Ovary (tissue), 7 donors: ENCODE measurements at regions not wholly inside any gene's neighbourhood (a gene's known extent, or its start where the extent isn't known, plus 50 kb on each side); places are given as distances from the start of the nearest gene placed in this dataset.

ENCODE experiments used
- DNase-seq, 5 donors: peaks; one replicate each; pipeline ENCODE4 v3.0.0-alpha.2; 2019 to 2020
- H3K27ac ChIP-seq, 2 donors: fragments of 200-600 bp; one replicate each; pipeline versions ENCODE4 v1.5.1 to v1.8.0; 2019 to 2022
- H3K27me3 ChIP-seq: fragments of 200-600 bp; one replicate; pipeline ENCODE4 v1.8.0; 2022
- H3K36me3 ChIP-seq: fragments of 200-600 bp; sonication (generic); one replicate; pipeline ENCODE4 v1.5.1; 2019
- H3K4me1 ChIP-seq: one replicate; pipeline ENCODE4 v1.8.1; 2013; ENCODE audit warnings: mild to moderate bottlenecking, moderate library complexity; ENCODE audit not compliant: insufficient read depth
- H3K4me3 ChIP-seq: fragments of 200-600 bp; sonication (generic); one replicate; pipeline ENCODE4 v1.5.1; 2017
- H3K9me3 ChIP-seq, 2 donors: fragments of 200-600 bp in 1 of 2; sonication (generic) in 1 of 2; one replicate each; pipeline versions ENCODE4 v1.5.1 to v1.8.1; 2013 to 2019; ENCODE audit warnings: mild to moderate bottlenecking in 1 of 2, moderate library complexity in 1 of 2
- EP300 ChIP-seq: sonication (generic); formaldehyde crosslinking; IDR thresholded peaks from one replicate; pipeline ENCODE4 v1.6.1; 2017; ENCODE audit warnings: antibody characterized with exemption
- POLR2A ChIP-seq: fragments of 450-650 bp; IDR thresholded peaks from one replicate; pipeline ENCODE4 v1.6.1; 2017; ENCODE audit warnings: antibody characterized with exemption, mild to moderate bottlenecking, moderate library complexity
- WGBS, 3 donors: extraction: QIAGEN DNeasy Blood & Tissue Kit in 1 of 3; methylation state at CpG; one replicate each; pipeline versions ENCODE4 v1.1.5 to v1.1.7; 2013 to 2017; 5-methylcytosine and 5-hydroxymethylcytosine counted together
- intact Hi-C, 4 donors: fragments of 100-400 bp; cut with DNase I; formaldehyde crosslinking; loops; one replicate each; pipeline versions ENCODE4 v1.11.0 to v1.15.1; 2022 to 2023
- TF ChIP-seq, protein P1 (sequence below), 3 donors: fragments of 450-650 bp in 2 of 3; fragments of 200-600 bp in 1 of 3; IDR thresholded peaks; one replicate each; pipeline versions ENCODE4 v1.5.1 to v1.8.0; 2016 to 2022; ENCODE audit warnings: antibody characterized with exemption in 3 of 3, mild to moderate bottlenecking in 1 of 3
- donor health status: DM: no; HTN: no; CAD: no; lungs with moderate emphysema.
- donor health status: DM: no; HTN: no; CAD: no.
- donor health status: Bipolar disorder and iron deficiency.
- donor health status: DM: no; HTN: no; CAD: no.
- donor health status: DM: yes; HTN: yes; CAD: no.

DNA sequence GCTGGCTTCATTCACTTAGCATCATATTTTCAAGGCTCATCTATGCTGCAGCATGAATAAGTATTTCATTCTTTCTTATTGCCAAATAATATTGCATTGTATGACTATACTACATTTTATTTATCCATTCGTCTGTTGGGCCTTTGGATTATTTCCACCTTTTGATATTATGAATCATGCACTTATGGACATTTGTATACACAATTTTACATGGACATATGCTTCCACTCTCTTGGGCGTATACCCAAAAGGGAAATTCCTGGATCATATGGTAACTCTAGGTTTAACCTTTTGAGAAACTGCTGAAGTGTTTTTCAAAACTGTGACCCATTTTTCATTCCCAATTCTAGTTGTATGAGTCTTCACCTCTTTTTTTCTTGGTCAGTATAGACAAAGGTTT, 80.3 kb upstream of the GNAI1 start:
- Histone ChIP-seq H3K9me3 (no peaks in the 10 kb centered on the region), H3K36me3 (no peaks in the 10 kb centered on the region), H3K27me3 (no peaks in the 10 kb centered on the region), H3K4me3 (no peak overlapping the region), H3K4me1 (no peaks in the 10 kb centered on the region), H3K27ac (no peak overlapping the region)
- intact Hi-C loops, result no loop called here
- no peak for TF ChIP-seq EP300
- TF ChIP-seq POLR2A, result no peak
- TF ChIP-seq, protein P1, sequence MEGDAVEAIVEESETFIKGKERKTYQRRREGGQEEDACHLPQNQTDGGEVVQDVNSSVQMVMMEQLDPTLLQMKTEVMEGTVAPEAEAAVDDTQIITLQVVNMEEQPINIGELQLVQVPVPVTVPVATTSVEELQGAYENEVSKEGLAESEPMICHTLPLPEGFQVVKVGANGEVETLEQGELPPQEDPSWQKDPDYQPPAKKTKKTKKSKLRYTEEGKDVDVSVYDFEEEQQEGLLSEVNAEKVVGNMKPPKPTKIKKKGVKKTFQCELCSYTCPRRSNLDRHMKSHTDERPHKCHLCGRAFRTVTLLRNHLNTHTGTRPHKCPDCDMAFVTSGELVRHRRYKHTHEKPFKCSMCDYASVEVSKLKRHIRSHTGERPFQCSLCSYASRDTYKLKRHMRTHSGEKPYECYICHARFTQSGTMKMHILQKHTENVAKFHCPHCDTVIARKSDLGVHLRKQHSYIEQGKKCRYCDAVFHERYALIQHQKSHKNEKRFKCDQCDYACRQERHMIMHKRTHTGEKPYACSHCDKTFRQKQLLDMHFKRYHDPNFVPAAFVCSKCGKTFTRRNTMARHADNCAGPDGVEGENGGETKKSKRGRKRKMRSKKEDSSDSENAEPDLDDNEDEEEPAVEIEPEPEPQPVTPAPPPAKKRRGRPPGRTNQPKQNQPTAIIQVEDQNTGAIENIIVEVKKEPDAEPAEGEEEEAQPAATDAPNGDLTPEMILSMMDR (IDR thresholded peaks at IDR 0.05), result no peak
- WGBS, 3 donors, result 80 to 83% (median 81%) methylated on average over 2 of the region's 2 CpGs
- no peak for DNase-seq

DNA sequence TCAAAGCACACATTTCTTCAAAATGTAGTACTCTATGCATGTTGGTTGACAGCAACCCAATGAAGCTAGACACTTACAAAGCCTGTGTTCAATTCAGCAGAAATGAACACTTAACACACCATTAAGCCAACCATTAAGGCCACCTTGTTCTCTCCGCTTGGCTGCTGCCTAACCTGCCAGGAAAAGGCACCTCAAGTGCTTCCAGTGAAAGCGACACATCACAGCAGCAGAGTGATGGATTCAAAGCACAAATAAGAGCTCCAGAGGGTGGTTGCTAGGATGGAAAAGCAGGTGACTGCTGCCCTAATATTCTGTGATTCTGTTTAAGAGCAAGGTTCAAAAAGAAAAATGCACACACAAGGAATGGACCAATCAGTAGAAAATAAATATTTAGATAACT, 81.5 kb upstream of the GNAI1 start:
- Histone ChIP-seq H3K27me3 (no peaks in the 10 kb centered on the region), H3K27ac (no peak overlapping the region), H3K36me3 (no peaks in the 10 kb centered on the region), H3K4me3 (no peak overlapping the region), H3K9me3 (no peaks in the 10 kb centered on the region), H3K4me1 (no peaks in the 10 kb centered on the region)
- intact Hi-C loops, result no loop called here
- no peak for DNase-seq
- no peak for TF ChIP-seq EP300
- TF ChIP-seq, protein P1 (IDR thresholded peaks at IDR 0.05), result no peak
- WGBS, 3 donors, result 87 to 95% (median 92%) methylated on average over 2 of the region's 2 CpGs

DNA sequence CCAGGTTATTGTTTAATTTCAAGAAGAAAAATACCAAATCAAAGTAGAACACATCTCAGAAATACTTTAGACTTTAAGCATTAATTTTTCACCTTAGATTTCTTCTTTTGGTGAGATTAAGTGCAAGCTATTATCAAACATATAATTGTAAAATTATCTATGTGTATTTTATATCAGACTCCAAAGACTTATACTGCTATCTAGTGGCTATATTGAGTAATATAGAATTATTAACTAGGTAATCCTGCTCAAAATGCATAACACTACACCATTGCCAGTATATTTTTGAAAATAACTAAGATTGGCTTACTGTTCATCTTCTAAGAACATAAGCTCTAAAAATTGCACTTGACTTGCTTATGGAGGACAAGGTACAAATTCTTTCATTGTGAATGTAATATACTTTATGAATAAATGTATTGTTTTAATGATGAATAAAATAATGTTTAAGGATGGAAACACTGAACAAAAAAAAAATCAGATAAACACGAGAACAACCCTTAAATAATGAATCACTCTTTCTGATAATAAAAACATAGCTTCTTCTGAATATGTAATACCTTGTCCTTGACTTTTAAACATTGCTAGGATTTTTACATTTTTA, 86.7 kb upstream of the GNAI1 start:
- intact Hi-C loops, result loop anchor here in 1 of 4 donors (10.0 kb wide), 1 partner anchor 753 kb away; no protein-coding TSS in a partner anchor
- Histone ChIP-seq H3K4me3 (no peak overlapping the region), H3K27me3 (no peaks in the 10 kb centered on the region), H3K36me3 (no peaks in the 10 kb centered on the region), H3K27ac (no peak overlapping the region), H3K4me1 (no peaks in the 10 kb centered on the region), H3K9me3 (no peaks in the 10 kb centered on the region)
- TF ChIP-seq EP300, result no peak
- no peak for TF ChIP-seq POLR2A
- TF ChIP-seq, protein P1 (IDR thresholded peaks at IDR 0.05), result no peak
- 9 to 24% (median 11%) methylated on average over 1 of the region's 1 CpG for WGBS, 3 donors
- DNase-seq, result no peak

DNA sequence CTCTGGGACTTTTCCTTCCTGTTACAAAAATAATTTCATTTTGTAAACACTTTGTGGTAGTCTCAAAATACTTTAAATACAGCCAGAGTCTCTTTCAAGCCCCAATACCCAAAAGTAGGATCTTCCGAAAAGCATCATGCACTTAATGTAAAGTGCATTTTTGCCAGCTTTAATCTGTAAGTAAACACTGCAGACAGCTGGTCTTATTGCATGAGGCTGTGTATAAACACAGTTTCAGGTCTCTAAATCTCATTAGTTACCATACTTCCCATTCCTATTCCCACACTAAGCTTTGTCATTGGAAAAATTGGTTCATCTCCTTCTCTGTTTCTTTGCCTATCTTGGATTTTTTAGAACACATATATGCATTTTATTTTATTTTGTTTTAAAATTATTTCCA, 87.6 kb upstream of the GNAI1 start:
- no peaks in the 10 kb centered on the region for H3K9me3 ChIP-seq
- no peak for TF ChIP-seq EP300
- H3K36me3 ChIP-seq, result no peaks in the 10 kb centered on the region
- intact Hi-C loops, result loop anchor here in 1 of 4 donors (10.0 kb wide), 1 partner anchor 752 kb away; no protein-coding TSS in a partner anchor
- whole genome bisulfite sequencing, 3 donors, result 72 to 81% (median 72%) methylated on average over 1 of the region's 1 CpG
- H3K27me3 ChIP-seq, result no peaks in the 10 kb centered on the region
- DNase-seq, result no peak
- H3K27ac ChIP-seq, result no peak overlapping the region
- H3K4me1 ChIP-seq, result no peaks in the 10 kb centered on the region
- no peak overlapping the region for H3K4me3 ChIP-seq

DNA sequence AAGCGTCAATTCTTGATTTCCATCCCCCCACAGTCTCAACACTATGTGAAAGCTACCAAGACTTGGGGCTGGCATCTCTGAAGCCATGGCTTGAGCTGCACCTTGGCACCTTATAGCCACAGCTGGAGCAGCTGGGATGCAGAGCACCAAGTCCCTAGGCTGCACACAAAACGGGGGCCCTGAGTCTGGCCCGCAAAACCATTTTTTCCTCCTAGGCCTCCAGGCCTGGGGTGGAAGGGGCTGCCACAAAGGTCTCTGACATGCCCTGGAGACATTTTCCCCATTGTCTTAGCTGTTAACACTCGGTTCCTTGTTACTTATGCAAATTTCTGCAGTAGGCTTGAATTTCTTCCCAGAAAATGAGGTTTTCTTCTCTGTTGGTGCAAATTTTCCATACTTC, 89.8 kb upstream of the GNAI1 start:
- Histone ChIP-seq H3K9me3 (no peaks in the 10 kb centered on the region), H3K4me3 (no peak overlapping the region), H3K36me3 (no peaks in the 10 kb centered on the region), H3K4me1 (no peaks in the 10 kb centered on the region), H3K27me3 (no peaks in the 10 kb centered on the region), H3K27ac (no peak overlapping the region)
- 94 to 98% (median 95%) methylated on average over 4 of the region's 4 CpGs for WGBS, 3 donors
- TF ChIP-seq, protein P1 (IDR thresholded peaks at IDR 0.05), result no peak
- TF ChIP-seq POLR2A (no peak), EP300 (no peak)
- intact Hi-C loops, result loop anchor here in 1 of 4 donors (10.0 kb wide), 1 partner anchor 750 kb away; no protein-coding TSS in a partner anchor
- no peak for DNase-seq
